IPS DF 6.9 (cell line): ENCODE measurements at regions not wholly inside any gene's neighbourhood (a gene's known extent, or its start where the extent isn't known, plus 50 kb on each side); places are given as distances from the start of the nearest gene placed in this dataset.

Experiments
- DNase-seq: peaks from one replicate; pipeline ENCODE4 v3.0.0-alpha.2; 2013; ENCODE audit warnings: low read depth, low spot score
- H3K27ac ChIP-seq: one replicate; pipeline ENCODE4 v1.5.1; 2013; ENCODE audit warnings: low read length, control low read depth
- H3K27me3 ChIP-seq: 2 replicates; pipeline ENCODE4 v1.6.1; 2013; ENCODE audit warnings: mild to moderate bottlenecking, low read length; ENCODE audit not compliant: control insufficient read depth, insufficient read depth
- H3K36me3 ChIP-seq: 2 replicates; pipeline ENCODE4 v1.6.1; 2013; ENCODE audit warnings: low read length; ENCODE audit not compliant: control insufficient read depth, insufficient read depth
- H3K4me1 ChIP-seq: 2 replicates; pipeline ENCODE4 v1.6.1; 2013; ENCODE audit warnings: low read length; ENCODE audit not compliant: control insufficient read depth, insufficient read depth
- H3K4me3 ChIP-seq: 2 replicates; pipeline ENCODE4 v1.5.1; 2013; ENCODE audit warnings: mild to moderate bottlenecking, low read length
- H3K9me3 ChIP-seq: 2 replicates; pipeline ENCODE4 v1.6.1; 2013; ENCODE audit warnings: low read length, inconsistent platforms; ENCODE audit not compliant: control insufficient read depth, insufficient read depth
- whole genome bisulfite sequencing: extraction: QIAGEN DNeasy Blood & Tissue Kit; methylation state at CpG from one replicate; pipeline ENCODE4 v1.1.7; 2013; ENCODE audit warnings: mixed read lengths, missing lambda C conversion rate; ENCODE audit not compliant: insufficient read length, insufficient coverage; 5-methylcytosine and 5-hydroxymethylcytosine counted together

DNA sequence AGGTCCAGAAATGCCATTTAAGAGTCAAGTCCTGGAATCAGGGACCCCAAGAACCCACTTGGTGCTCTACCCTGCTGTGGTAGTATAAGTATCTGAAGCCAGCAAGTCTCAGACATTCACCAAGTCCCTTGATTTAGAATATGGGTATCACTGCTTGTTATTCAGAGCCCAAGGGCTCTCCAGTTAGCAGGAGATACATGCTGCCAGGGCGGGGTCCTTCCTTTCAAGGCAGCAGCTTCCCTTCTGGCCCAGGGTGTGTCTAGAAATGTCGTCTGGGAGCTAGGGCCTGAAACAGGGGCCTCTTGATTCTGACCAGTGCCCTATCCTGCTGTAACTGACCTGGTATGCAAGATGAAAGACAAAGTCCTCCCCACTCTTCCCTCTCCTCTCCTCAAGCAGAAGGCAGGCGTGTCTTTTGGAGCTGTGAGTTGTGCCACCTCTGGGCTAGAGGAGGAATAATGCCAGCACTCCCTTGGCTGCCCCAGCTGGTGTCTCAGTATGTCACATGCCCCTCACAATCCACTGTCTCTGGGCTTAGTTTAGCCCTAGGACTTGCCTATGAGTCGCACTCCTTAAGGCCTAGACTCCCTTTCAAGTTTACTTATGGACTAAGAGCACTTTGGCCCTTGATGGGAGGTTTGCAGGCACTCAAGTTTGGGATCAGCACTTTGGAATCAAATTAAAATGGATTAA, 200.2 kb downstream of the MRPL39 start:
- no peak for DNase-seq

DNA sequence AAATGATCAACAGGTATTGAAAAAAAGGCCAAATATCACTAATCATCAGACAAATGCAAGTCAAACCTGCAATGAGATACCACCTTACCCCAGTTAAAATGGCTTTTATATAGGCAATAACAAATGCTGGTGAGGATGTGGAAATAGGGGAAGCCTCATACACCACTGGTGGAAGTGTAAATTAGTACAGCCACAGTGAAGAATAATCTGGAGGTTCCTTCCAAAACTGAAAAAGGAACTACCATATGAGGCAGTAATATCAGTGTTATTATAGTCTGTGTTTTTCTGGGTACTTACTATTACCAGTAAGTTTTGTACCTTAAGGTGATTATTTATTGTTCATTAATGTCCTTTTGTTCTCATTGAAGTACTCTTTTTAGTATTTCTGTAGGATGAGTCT, 201.3 kb downstream of the MRPL39 start:
- H3K36me3 ChIP-seq, result no peaks in the 10 kb centered on the region
- H3K4me3 ChIP-seq, result no peak overlapping the region
- no peaks in the 10 kb centered on the region; the same call in 1 of the 2 replicates for H3K9me3 ChIP-seq
- no peaks in the 10 kb centered on the region for H3K27me3 ChIP-seq
- no peak overlapping the region for H3K27ac ChIP-seq
- no peak for DNase-seq
- H3K4me1 ChIP-seq, result no peaks in the 10 kb centered on the region

More for the DNA sequence above, 200.2 kb downstream of the MRPL39 start:
- H3K4me1 ChIP-seq, result no peaks in the 10 kb centered on the region
- no peaks in the 10 kb centered on the region for H3K36me3 ChIP-seq
- no CpG with 5 or more reads among the region's 4 CpGs for WGBS
- no peaks in the 10 kb centered on the region; the same call in 1 of the 2 replicates for H3K9me3 ChIP-seq
- no peaks in the 10 kb centered on the region for H3K27me3 ChIP-seq
- H3K27ac ChIP-seq, result no peak overlapping the region
- H3K4me3 ChIP-seq, result no peak overlapping the region

GRCh38 chr21:25402134-25402961, 204.9 kb downstream of the MRPL39 start:
- no peak overlapping the region for H3K4me3 ChIP-seq
- H3K9me3 ChIP-seq, result no peaks in the 10 kb centered on the region; the same call in 1 of the 2 replicates
- H3K27ac ChIP-seq, result no peak overlapping the region
- no peaks in the 10 kb centered on the region for H3K36me3 ChIP-seq
- no peaks in the 10 kb centered on the region for H3K4me1 ChIP-seq
- no peak for DNase-seq
- no peaks in the 10 kb centered on the region for H3K27me3 ChIP-seq
- no CpG with 5 or more reads among the region's 7 CpGs for WGBS

DNA sequence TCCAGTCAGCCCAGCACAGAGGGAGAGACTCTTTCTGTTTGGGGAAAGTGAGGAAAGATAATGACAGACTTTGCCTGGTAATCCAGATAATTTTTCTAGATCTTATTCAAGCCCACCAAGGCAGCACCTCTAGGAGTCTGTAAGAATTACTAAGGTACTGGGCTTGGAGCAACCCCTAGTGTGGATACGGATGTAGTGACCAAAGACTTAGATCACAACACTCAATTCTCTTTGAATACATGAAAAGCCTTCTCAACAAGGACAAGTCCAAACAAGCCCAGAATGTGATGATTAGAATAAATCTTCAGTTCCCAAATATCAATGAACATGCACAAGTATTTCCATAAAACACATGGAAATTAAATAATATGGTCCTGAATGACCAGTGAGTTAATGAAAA, 206.9 kb downstream of the MRPL39 start:
- DNase-seq, result no peak
- H3K27me3 ChIP-seq, result no peaks in the 10 kb centered on the region
- no peaks in the 10 kb centered on the region for H3K4me1 ChIP-seq
- no peaks in the 10 kb centered on the region; the same call in 1 of the 2 replicates for H3K9me3 ChIP-seq
- WGBS, result no CpG with 5 or more reads among the region's 1 CpG
- H3K4me3 ChIP-seq, result no peak overlapping the region
- no peak overlapping the region for H3K27ac ChIP-seq
- H3K36me3 ChIP-seq, result no peaks in the 10 kb centered on the region

GRCh38 chr21:25398630-25399029, 208.7 kb downstream of the MRPL39 start:
- WGBS, result no CpG with 5 or more reads among the region's 3 CpGs
- no peaks in the 10 kb centered on the region; the same call in 1 of the 2 replicates for H3K9me3 ChIP-seq
- no peaks in the 10 kb centered on the region for H3K27me3 ChIP-seq
- H3K4me1 ChIP-seq, result no peaks in the 10 kb centered on the region
- no peaks in the 10 kb centered on the region for H3K36me3 ChIP-seq
- DNase-seq, result no peak
- H3K4me3 ChIP-seq, result no peak overlapping the region
- no peak overlapping the region for H3K27ac ChIP-seq

- DNase-seq, result no peak
Measured at GRCh38 chr21:25396135-25396711, 211.1 kb downstream of the MRPL39 start.

DNA sequence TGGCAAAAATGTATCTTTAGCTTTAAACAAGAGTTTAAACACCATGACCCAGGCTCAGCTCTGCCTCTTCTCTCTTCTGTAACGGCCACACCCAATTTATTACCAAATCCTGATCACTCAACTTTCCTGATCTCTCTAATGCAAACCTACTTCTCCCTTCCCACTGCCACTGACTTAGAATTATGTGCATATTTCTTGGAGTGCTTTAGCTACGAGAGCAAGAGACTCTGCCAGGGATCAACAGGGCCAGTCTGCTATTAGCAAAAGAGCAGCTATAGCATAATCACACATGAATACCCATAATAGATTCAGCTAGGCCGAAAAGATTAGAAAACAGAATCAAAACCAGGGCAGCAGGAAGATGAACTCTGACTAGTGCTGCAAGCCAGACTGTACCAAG, 215.5 kb downstream of the MRPL39 start:
- H3K4me1 ChIP-seq, result no peaks in the 10 kb centered on the region
- no CpG with 5 or more reads among the region's 3 CpGs for WGBS
- no peaks in the 10 kb centered on the region for H3K9me3 ChIP-seq
- no peak overlapping the region for H3K4me3 ChIP-seq
- DNase-seq, result no peak
- H3K27me3 ChIP-seq, result no peaks in the 10 kb centered on the region
- no peaks in the 10 kb centered on the region for H3K36me3 ChIP-seq
- H3K27ac ChIP-seq, result no peak overlapping the region

More at GRCh38 chr21:25396135-25396711, 211.1 kb downstream of the MRPL39 start:
- no peaks in the 10 kb centered on the region for H3K4me1 ChIP-seq
- H3K4me3 ChIP-seq, result no peak overlapping the region
- no peaks in the 10 kb centered on the region for H3K27me3 ChIP-seq
- no peaks in the 10 kb centered on the region for H3K9me3 ChIP-seq
- no CpG with 5 or more reads among the region's 8 CpGs for WGBS
- H3K27ac ChIP-seq, result no peak overlapping the region
- no peaks in the 10 kb centered on the region for H3K36me3 ChIP-seq

GRCh38 chr21:25390701-25391100, 216.6 kb downstream of the MRPL39 start:
- H3K4me3 ChIP-seq, result no peak overlapping the region
- no peaks in the 10 kb centered on the region for H3K27me3 ChIP-seq
- no peaks in the 10 kb centered on the region; the same call in 1 of the 2 replicates for H3K4me1 ChIP-seq
- no peaks in the 10 kb centered on the region for H3K36me3 ChIP-seq
- DNase-seq, result no peak
- H3K9me3 ChIP-seq, result no peaks in the 10 kb centered on the region
- H3K27ac ChIP-seq, result no peak overlapping the region

DNA sequence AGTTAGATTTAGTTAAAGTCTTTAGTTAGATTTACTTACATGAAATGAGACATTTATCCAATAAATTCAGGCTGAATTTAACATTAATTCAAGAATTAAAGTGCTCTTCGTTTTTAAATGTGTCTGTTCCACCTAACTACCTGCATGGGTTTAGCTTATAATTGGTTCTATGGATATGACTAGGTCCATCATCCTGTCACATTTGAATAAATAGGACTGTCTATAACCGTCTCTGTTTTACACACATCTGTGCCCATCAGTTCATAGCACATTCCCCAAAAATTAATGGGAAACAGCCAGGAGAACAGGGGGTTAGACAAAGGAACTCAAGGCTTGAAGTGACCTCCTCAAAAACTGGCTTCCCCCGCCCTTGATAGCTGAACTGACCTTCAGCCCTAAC, 219.6 kb downstream of the MRPL39 start:
- WGBS, result no CpG with 5 or more reads among the region's 3 CpGs
- Histone ChIP-seq H3K36me3 (no peaks in the 10 kb centered on the region), H3K27ac (no peak overlapping the region)

GRCh38 chr21:25385911-25386474, 221.3 kb downstream of the MRPL39 start:
- no CpG with 5 or more reads among the region's 8 CpGs for WGBS
- H3K36me3 ChIP-seq, result no peaks in the 10 kb centered on the region
- no peaks in the 10 kb centered on the region for H3K9me3 ChIP-seq
- no peak overlapping the region for H3K4me3 ChIP-seq
- no peaks in the 10 kb centered on the region; the same call in 1 of the 2 replicates for H3K4me1 ChIP-seq
- no peak overlapping the region for H3K27ac ChIP-seq
- H3K27me3 ChIP-seq, result no peaks in the 10 kb centered on the region
- DNase-seq, result peak; percentile 43

More for the DNA sequence above, 219.6 kb downstream of the MRPL39 start:
- Histone ChIP-seq H3K27me3 (no peaks in the 10 kb centered on the region), H3K9me3 (no peaks in the 10 kb centered on the region), H3K4me3 (no peak overlapping the region), H3K4me1 (no peaks in the 10 kb centered on the region; the same call in 1 of the 2 replicates)
- no peak for DNase-seq
